HCT116 (cell line): ENCODE measurements at regions not wholly inside any gene's neighbourhood (a gene's known extent, or its start where the extent isn't known, plus 50 kb on each side); places are given as distances from the start of the nearest gene placed in this dataset.

Experiments
- EZH2 ChIP-seq: fragments of 200-600 bp; sonication (generic); IDR thresholded peaks from 2 replicates; pipeline ENCODE4 v1.6.1; 2017; ENCODE audit warnings: antibody characterized with exemption, mixed run types
- POLR2A ChIP-seq: IDR thresholded peaks from 2 replicates; pipeline ENCODE4 v1.7.0; 2011; ENCODE audit warnings: borderline replicate concordance; ENCODE audit not compliant: insufficient read depth, insufficient read length; ENCODE audit errors: extremely low read depth
- POLR2AphosphoS5 ChIP-seq: IDR thresholded peaks from 2 replicates; pipeline ENCODE4 v1.6.1; 2011; ENCODE audit warnings: mild to moderate bottlenecking, low read depth, low read length, moderate library complexity
- RAD21 ChIP-seq: IDR thresholded peaks from 2 replicates; pipeline ENCODE4 v1.6.1; 2012; ENCODE audit warnings: low read depth, mild to moderate bottlenecking
- SIN3A ChIP-seq: IDR thresholded peaks from 2 replicates; pipeline ENCODE4 v1.6.1; 2012; ENCODE audit warnings: low read depth
- SP1 ChIP-seq: IDR thresholded peaks from 2 replicates; pipeline ENCODE4 v1.6.1; 2012; ENCODE audit warnings: low read depth
- ZNF274 ChIP-seq: fragments of 200-500 bp; sonication (Bioruptor generic); IDR thresholded peaks from 2 replicates; pipeline ENCODE4 v1.6.1; 2014; ENCODE audit warnings: mild to moderate bottlenecking, low read depth, low read length, inconsistent platforms
- TF ChIP-seq, protein P1 (sequence below), 3 experiments: fragments of 200-600 bp in 1 of 3; sonication (generic) in 1 of 3; IDR thresholded peaks in 2 of 3; conservative IDR thresholded peaks in 1 of 3; 2 replicates each; pipeline ENCODE4 v1.5.1; 2012 to 2017; ENCODE audit warnings: low read depth in 2 of 3, low read length in 2 of 3, antibody characterized with exemption in 1 of 3, borderline replicate concordance in 1 of 3, control low read depth in 1 of 3, mild to moderate bottlenecking in 1 of 3, mixed read lengths in 1 of 3, mixed run types in 1 of 3, moderate library complexity in 1 of 3; ENCODE audit not compliant: insufficient read depth in 1 of 3
- TF ChIP-seq, protein P2 (sequence below): IDR thresholded peaks from 2 replicates; pipeline ENCODE4 v1.6.1; 2012; ENCODE audit warnings: low read depth
- TF ChIP-seq, protein P3 (sequence below): IDR thresholded peaks from 2 replicates; pipeline ENCODE4 v1.6.1; 2012

DNA sequence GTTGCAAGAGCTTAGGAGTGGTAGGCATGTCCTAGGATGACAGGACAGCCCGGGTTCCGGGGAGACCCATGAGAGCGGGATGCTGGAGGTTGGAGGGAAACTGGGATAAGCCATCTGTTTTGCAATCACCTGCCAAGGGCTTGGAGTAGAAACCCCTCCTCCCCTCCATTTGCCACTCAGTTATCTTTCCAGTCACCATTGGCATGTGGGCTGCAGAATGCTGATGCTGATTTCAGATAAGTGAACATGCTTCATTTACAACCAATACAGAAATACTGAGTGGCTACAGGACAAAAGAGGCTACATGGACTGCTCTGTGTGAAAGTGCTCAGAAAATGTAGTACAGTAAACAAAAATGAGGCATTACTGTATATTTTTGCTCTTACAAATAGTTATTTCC, 93.4 kb upstream of the KIF2A start:
- TF ChIP-seq POLR2A: no peak
- TF ChIP-seq, protein P1, sequence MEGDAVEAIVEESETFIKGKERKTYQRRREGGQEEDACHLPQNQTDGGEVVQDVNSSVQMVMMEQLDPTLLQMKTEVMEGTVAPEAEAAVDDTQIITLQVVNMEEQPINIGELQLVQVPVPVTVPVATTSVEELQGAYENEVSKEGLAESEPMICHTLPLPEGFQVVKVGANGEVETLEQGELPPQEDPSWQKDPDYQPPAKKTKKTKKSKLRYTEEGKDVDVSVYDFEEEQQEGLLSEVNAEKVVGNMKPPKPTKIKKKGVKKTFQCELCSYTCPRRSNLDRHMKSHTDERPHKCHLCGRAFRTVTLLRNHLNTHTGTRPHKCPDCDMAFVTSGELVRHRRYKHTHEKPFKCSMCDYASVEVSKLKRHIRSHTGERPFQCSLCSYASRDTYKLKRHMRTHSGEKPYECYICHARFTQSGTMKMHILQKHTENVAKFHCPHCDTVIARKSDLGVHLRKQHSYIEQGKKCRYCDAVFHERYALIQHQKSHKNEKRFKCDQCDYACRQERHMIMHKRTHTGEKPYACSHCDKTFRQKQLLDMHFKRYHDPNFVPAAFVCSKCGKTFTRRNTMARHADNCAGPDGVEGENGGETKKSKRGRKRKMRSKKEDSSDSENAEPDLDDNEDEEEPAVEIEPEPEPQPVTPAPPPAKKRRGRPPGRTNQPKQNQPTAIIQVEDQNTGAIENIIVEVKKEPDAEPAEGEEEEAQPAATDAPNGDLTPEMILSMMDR (IDR thresholded peaks at IDR 0.05 in 2 of 3, conservative IDR thresholded peaks at IDR 0.05 in 1 of 3; ENCODE audit: borderline replicate concordance in 1 of 3, insufficient read depth in 1 of 3, low read depth in 2 of 3, low read length in 2 of 3): no peak
- no peak for TF ChIP-seq ZNF274
- TF ChIP-seq RAD21: no peak
- TF ChIP-seq, protein P2, sequence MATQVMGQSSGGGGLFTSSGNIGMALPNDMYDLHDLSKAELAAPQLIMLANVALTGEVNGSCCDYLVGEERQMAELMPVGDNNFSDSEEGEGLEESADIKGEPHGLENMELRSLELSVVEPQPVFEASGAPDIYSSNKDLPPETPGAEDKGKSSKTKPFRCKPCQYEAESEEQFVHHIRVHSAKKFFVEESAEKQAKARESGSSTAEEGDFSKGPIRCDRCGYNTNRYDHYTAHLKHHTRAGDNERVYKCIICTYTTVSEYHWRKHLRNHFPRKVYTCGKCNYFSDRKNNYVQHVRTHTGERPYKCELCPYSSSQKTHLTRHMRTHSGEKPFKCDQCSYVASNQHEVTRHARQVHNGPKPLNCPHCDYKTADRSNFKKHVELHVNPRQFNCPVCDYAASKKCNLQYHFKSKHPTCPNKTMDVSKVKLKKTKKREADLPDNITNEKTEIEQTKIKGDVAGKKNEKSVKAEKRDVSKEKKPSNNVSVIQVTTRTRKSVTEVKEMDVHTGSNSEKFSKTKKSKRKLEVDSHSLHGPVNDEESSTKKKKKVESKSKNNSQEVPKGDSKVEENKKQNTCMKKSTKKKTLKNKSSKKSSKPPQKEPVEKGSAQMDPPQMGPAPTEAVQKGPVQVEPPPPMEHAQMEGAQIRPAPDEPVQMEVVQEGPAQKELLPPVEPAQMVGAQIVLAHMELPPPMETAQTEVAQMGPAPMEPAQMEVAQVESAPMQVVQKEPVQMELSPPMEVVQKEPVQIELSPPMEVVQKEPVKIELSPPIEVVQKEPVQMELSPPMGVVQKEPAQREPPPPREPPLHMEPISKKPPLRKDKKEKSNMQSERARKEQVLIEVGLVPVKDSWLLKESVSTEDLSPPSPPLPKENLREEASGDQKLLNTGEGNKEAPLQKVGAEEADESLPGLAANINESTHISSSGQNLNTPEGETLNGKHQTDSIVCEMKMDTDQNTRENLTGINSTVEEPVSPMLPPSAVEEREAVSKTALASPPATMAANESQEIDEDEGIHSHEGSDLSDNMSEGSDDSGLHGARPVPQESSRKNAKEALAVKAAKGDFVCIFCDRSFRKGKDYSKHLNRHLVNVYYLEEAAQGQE: no peak
- no peak for TF ChIP-seq SP1
- TF ChIP-seq, protein P3, sequence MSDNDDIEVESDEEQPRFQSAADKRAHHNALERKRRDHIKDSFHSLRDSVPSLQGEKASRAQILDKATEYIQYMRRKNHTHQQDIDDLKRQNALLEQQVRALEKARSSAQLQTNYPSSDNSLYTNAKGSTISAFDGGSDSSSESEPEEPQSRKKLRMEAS: no peak
- TF ChIP-seq SIN3A: no peak
- TF ChIP-seq POLR2AphosphoS5: no peak
- TF ChIP-seq EZH2: no peak
